HG03571 (cell line): ENCODE measurements at regions not wholly inside any gene's neighbourhood (a gene's known extent, or its start where the extent isn't known, plus 50 kb on each side); places are given as distances from the start of the nearest gene placed in this dataset.
"Not testable (repeated sequence)": the region's sequence is repeated elsewhere in the genome, so short reads cannot be mapped to it uniquely, and the experiment has no call there.

Experiments
- ATAC-seq: cut with Tn5 transposase; IDR thresholded peaks from one replicate; pipeline ENCODE4 v1.9.1; 2021; ENCODE audit not compliant: unreplicated experiment

DNA sequence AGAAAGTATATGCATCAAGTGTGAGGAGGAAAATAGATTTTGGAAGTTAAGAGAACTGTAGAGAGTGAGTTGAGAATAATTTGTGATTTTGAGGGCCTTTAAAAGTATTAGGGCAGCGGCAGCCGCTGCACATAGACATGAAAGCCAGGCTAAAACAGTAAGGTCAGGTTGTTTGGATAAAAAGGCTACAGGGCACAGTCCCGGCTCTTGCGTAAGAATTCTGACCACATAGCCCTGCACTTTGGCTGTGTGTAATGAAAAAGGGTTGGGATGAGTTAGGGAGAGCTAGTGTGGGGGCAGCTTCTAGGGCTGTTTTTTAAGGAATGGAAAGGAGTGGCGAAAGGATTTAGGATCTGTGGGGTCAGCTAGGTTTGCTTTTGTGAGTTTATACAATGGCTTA lies 130.8 kb downstream of the CCDC71L start:
- not testable (repeated sequence) for ATAC-seq

DNA sequence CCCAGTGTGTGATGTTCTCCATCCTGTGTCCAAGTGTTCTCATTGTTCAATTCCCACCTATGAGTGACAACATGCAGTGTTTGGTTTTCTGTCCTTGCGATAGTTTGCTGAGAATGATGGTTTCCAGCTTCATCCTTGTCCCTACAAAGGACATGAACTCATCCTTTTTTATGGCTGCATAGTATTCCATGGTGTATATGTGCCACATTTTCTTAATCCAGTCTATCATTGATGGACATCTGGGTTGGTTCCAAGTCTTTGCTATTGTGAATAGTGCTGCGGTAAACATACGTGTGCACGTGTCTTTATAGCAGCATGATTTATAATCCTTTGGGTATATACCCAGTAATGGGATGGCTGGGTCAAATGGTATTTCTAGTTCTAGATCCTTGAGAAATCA lies 134.3 kb downstream of the CCDC71L start:
- not testable (repeated sequence) for ATAC-seq

DNA sequence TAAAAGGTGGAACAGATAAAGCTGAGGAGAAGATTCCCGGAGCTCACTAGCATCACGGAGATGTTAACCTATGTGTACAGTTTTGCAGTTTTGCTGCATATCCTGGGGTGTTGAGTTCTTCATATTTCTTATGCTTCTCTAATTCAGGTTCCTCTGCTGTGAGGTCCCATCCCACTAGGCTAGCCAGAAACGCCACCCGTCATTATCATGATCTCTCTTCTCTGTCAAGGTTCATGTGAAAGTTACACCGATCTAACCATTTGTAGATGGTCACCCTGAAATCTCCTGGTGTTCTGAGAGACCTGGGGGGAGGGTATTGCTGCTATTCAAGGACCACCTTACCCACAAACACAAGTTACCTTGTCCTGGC lies 136.3 kb downstream of the CCDC71L start:
- ATAC-seq, result no peak

DNA sequence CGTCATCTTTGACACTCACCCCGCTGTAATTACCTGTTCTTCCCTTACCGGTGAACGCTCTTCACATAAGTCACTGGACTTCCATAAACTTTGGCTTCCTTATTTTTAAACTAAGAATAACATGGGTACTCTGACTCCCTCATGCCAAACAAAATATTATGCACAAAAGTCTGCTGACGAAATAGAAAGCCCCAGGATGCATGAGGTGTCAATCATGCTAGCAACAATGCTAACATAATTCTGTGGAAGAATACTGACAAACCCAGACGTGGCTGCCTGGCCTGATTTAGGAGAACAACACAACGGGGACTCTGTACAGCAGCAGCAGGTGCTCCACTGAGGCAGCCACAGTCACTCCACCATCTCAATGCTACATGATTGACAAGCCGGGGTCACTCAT lies 137.5 kb downstream of the CCDC71L start:
- ATAC-seq, result no peak

DNA sequence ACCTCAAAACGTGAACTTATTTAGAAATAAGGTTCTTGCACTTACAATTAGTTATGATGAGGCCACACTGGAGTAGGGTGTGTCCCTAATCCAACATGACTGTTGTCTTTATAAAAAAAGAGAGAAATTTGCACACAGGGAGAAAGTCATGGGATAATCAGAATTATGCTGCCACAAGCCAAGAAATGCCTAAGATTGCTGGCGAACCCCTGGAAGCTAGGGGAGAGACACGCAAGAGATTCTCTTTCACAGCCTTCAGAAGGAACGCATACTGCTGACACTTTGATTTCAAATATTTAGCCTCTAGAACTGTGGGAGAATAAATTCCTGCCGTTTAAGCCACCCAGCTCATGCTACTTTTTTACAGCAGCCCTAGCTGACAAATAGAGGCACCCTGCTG lies 138.3 kb downstream of the CCDC71L start:
- ATAC-seq, result no peak

DNA sequence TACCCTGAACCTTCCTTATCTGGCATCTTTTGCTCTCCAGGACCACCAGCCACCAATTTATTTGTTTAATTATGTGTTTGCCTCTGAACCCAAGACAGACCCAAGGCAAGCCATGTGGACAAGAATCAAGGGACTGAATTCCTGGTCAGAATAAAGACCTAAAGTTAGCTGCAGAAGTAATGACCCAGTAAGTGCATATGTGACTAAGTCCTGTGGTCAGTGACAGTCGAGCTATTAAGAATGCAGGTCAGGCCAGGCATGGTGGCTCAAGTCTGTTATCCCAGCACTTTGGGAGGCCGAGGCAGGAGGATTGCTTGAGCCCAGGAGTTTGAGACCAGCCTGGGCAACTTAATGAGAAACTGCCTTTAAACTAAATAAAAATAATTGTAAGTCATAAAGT lies 139.4 kb downstream of the CCDC71L start:
- ATAC-seq, result no peak

DNA sequence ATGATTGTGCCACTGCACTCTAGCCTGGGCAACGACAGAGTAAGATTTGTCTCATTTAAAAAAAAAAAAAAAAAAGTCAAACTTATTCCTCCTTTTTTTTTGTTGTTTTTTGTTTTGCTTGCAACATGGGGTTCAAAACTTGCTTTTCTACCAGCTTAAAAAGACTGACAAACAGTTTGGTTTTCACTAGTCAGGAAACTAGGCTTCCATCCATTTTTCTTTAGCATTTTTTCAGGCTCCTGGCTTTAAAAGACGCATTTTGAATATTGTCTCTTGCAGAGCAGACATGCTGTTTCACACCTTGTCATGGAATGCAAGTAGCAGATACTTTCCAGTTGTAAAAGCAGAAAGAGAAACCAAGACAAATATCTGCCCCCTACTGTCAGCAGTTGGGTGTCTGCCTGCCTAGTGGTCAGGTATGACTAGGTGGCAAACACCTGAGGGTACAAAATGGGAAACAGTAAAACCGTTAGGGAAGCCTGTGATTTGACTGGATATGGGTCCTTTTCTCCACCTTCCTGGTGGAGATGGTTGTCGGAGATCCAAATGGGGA lies 139.9 kb downstream of the CCDC71L start:
- no peak for ATAC-seq

DNA sequence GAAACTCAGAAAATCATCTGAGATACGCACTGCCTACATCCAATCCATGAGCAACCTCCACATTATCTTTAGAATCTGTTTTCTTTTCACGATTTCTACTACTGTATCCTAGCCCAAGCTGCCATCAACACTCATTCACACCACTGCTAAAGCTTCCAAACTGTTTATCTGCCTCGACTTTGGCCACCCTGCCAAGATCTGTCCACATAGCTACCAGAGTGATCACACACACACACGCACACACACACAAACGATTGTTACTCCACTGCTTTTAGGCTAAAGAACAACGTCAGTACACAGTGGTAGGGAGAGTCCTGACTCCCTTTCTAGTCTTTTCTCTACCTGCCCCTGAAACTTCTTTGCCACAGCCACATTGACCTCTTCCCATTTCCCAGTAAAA lies 142.0 kb downstream of the CCDC71L start:
- ATAC-seq, result no peak

DNA sequence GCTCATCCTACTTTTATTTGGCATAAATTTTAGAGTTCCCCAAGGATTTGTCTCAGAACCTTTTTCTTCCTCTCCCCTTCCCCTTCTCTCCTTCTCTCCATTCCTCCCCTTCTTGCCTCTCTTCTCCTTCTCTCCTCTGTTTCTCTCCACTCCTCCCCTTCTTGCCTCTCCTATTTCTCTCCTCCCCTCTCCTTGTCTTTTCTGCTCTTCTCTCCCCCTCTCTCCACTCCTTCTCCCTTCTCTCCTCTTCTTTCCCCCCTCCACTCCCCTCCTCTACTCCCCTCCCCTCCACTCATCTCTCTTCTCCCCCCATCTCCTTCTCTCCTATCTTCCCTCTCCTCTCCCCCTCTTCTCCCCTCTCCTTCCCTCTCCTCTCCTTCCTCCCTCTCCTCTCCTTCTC lies 142.7 kb downstream of the CCDC71L start:
- no peak for ATAC-seq

DNA sequence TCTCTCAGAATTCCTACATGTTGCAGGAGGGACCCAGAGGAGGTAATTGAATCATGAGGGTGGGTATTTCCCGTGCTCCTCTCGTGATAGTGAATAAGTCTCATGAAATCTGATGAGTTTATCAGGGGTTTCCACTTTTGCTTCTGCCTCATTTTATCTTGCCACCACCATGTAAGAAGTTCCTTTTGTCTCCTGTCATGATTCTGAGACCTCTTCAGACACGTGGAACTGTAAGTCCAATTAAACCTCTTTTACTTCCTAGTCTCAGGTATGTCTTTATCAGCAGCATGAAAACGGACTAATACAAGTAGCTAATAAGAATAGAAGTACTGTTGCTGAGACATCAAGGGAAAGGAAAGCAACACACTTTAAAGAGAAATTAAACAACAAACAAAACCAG lies 143.4 kb downstream of the CCDC71L start:
- ATAC-seq, result no peak

DNA sequence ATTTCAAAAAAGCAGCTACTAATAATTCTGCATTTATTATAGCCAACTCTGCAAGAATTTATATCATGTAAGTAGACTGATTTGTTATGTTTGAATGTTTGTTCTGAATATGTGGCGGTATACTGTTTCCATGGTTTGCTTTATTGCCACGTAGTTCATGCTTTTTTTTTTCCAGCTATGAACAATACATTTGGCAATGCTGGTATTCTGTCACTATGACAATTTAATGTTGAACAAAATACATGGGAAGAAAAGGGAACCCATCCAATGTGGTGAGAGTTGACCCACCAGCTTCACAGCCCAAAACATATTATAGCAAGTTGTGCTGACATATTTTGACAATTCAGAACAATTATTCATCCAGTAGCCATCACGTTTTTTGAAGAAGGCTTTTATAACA lies 145.6 kb downstream of the CCDC71L start:
- ATAC-seq, result no peak

DNA sequence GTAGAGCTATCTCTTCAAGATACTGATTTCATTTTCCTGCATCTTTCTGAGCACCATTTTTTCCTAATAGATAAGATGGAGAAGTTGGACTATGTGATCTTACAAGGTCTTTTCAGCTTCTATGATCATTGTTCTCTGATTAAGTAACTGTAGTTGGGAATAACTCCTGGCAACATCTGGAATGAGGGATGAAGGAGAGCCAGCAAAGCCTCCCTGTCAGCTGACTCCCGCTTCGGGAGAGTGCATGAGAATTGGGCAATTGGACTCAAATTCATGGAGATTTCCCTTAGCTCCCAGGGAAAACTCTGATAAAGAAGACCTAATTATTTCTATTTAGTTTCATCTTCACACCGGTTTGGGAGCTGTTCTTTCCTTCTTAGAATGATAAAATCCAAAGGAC lies 146.1 kb downstream of the CCDC71L start:
- ATAC-seq, result no peak

DNA sequence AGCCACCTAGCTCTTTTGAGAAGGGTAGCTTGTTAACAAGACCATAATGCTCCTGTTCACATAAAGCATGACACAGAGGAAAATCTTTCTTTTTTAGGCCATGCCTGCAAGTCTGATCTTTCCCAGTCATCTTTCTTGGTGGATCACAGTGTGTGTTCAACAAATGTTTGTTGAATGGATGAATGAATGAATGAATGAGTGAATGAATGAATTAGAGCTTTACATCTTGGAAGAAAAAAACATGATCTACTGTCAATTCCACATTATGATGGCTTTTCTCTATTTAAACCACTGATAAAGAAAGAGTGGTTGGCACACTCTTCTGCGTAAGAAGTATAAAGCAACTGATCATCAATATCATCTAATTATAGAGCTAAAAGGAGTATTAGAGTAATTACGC lies 148.7 kb downstream of the CCDC71L start:
- ATAC-seq, result no peak

DNA sequence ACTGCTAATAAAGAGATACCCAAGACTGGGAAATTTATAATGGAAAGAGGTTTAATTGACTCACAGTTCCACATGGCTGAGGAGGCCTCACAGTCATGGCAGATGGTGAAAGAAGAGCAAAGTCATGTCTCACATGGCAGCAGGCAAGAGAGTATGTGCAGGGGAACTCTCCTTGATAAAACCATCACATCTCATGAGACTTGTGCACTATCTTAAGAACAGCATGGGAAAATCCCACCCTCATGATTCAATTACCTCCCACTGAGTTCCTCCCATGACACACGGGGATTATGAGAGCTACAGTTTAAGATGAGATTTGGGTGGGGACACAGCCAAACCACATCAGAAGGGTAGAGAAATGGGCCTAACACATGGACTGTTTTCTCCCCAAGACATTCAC lies 156.3 kb downstream of the CCDC71L start:
- ATAC-seq, result no peak

DNA sequence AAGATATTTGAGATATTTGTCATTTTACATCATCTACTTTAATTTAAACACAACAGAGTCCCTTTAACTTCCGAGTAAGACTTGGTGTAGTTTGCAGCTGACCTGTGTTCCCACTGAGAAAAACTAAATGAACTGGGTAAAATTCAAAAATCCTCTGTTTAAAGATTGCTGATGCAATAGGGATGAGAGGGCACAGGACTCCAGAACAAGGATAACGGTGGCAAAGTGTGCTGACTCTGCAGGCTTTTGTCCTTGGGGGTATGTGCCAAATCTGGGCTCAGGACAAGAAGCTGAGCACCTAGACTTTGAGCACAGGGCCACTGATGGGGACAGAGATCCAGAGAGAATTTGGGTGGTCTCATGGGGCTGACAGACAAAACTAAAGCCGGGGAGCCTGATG lies 156.8 kb downstream of the CCDC71L start:
- no peak for ATAC-seq

DNA sequence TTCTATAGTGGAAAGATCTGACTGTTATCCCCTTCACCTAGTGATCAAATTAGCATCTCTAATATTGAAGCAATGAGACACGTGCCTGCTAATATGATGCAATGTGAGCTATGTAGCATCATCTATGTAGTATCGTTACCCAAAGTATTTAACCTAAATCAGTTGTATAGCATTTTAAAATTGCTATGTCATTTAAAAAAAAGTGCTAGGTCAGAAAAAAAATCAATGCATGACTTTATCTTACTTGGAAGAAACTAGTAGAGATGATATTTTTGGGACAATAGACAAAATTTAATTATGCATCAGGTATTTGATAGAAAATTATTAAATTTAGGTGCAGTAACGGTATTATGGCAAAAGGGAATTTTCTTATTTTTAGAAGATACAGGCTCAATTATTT lies 157.3 kb downstream of the CCDC71L start:
- no peak for ATAC-seq

DNA sequence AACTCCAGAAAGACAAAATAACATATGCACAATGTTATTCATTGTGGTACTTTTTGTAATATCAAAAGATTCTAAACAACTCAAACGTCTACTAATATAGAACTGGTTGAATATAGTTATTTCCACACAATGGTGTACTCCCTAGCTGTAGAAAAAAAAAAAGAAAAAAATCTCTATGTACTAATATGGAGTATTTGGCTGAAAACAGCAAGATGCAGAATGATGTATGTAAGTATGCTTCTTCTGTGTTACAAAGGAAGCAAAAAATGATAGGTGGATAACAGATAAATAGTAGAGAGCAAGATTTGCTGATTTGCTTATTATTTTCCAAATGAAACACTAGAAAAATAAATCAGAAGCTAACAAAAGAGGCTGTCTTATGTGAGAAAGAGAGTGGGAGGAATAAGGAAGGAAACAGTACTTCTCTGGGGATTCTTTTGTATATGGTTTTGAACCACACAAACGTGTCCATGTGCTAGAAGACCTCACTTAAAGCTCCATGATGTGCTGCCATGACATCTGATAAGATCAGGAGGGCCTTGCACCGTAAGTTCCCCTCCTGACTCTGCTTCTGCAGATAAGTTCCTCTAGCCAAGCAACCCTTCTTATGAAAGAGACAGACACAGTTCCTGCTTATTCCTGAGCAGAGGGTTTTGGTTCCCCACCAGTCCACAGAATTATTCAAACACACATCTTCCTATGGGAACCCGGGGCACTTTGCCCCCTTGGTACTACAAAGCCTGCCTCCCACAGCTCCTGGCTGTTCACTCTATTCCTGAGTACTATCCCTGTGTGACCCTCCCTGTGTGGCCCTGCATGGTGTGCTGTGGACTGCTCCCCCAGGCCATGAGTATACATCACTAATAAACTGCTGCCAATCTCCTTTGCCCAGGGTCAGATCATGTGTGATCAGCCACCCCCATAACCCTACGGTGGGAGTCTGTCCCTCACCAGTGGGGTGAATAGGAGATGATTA lies 159.1 kb downstream of the CCDC71L start:
- no peak for ATAC-seq

DNA sequence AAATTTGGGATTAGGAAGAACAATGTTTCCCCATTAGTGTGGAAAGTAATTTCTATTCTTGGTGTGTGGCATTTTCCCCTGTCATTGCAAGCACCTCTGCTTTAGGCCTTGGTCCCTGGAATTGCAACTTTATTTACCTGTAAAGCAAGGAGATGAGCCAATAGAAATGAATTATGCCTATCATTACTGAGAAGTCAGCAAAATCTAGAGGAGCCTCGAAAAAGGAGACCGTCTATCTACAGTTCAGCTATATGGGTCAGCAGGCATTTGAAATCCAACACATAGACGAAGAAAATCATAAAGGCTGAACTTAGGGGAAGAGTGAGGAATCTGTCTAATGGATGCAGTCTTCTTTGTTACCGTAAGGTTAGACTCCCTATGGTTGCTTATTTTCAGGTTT lies 161.1 kb downstream of the CCDC71L start:
- no peak for ATAC-seq

DNA sequence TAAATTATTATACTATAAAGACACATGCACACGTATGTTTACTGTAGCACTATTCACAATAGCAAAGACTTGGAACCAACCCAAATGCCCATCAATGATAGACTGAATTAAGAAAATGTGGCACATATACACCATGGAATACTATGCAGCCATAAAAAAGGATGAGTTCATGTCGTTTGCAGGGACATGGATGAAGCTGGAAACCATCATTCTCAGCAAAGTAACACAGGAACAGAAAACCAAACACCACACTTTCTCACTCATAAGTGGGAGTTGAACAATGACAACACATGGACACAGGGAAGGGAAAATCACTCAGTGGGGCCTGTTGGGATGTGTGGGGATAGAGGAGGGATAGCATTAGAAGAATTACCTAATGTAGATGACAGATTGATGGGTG lies 163.0 kb downstream of the CCDC71L start:
- ATAC-seq, result not testable (repeated sequence)

DNA sequence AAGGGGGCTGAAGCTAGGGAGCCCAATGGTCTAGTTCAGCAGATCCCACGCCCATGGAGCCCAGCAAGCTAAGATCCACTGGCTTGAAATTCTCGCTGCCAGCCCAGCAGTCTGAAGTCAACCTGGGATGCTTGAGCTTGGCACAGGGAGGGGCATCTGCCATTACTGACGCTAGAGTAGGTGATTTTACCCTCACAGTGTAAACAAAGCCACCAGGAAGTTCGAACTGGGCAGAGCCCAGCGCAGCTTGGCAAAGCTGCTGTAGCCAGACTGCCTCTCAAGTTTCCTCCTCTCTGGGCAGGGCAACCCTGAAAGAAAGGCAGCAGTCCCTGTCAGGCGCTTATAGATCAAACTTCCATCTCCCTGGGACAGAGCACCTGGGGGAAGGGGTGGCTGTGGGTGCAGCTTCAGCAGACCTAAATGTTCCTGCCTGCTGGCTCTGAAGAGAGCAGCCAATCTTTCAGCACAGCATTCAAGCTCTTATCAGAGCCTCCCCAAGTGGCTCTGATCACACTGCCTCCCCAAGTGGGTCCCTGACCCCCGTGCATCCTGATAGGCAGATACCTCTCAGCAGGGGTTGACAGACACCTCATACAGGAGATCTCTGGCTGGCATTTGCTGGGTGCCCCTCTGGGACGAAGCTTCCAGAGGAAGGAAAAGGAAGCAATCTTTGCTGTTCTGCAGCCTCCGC lies 167.8 kb downstream of the CCDC71L start:
- ATAC-seq, result no peak

DNA sequence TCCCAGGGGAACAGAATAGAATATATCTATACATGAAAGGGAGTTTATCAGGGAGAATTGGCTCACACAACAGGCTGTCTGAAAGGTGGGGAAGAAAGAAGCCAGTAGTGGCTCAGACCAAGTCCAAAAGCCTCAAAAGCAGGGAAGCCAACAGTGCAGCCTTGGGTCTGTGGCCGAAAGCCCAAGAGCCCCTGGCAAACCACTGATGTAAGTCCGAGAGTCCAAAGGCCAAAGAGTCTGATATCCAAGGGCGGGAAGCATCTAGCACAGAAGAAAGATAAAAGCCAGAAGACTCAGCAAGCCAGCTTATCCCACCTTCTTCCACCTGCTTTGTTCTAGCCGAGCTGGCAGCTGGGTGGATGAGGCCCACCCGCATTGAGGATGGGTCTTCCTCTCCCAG lies 172.5 kb downstream of the CCDC71L start:
- no peak for ATAC-seq

DNA sequence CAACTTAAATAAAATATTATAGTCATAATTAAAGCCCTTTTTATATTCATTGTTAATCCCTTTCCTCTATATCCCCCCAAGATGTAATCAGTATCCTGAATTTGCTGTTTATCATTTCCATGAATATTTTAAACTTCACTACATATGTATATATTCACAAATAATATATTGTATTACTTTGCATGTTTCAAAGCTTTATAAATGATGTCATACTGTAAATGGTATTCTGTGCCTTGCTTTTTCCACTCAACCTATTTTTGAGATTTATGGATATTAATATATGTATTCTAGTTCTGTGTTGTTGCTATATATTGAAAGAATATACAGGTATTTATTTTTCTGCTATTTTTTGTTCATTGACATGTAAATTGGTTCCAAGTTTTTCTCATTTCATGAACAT lies 173.1 kb downstream of the CCDC71L start:
- ATAC-seq, result no peak
